RWPE2 (cell line): ENCODE measurements at regions not wholly inside any gene's neighbourhood (a gene's known extent, or its start where the extent isn't known, plus 50 kb on each side); places are given as distances from the start of the nearest gene placed in this dataset.

Source experiments
- ATAC-seq: fragments of 200-7000 bp; cut with Tn5 transposase; 3 replicates; pipeline ENCODE4 v1.9.1; 2021; ENCODE audit warnings: low read depth
- DNase-seq: peaks from one replicate; pipeline ENCODE4 v3.0.0-alpha.2; 2020; ENCODE audit warnings: low spot score
- H3K27ac ChIP-seq: fragments of 450-650 bp; 2 replicates; pipeline ENCODE4 v1.5.1; 2017; ENCODE audit warnings: mild to moderate bottlenecking; ENCODE audit not compliant: poor library complexity, severe bottlenecking
- H3K27me3 ChIP-seq: fragments of 250-450 bp; sonication (Bioruptor Pico); 2 replicates; pipeline ENCODE4 v1.5.1; 2021; ENCODE audit warnings: mild to moderate bottlenecking, moderate library complexity; ENCODE audit not compliant: insufficient read depth, poor library complexity, severe bottlenecking
- H3K36me3 ChIP-seq: fragments of 250-450 bp; sonication (Bioruptor Pico); 2 replicates; pipeline ENCODE4 v1.5.1; 2020; ENCODE audit warnings: low read depth, mild to moderate bottlenecking, moderate library complexity
- H3K4me1 ChIP-seq: fragments of 250-450 bp; sonication (Bioruptor Pico); 2 replicates; pipeline ENCODE4 v1.5.1; 2021; ENCODE audit warnings: mild to moderate bottlenecking, moderate library complexity; ENCODE audit not compliant: insufficient read depth, poor library complexity, severe bottlenecking
- H3K4me3 ChIP-seq: fragments of 250-450 bp; sonication (Bioruptor Pico); 2 replicates; pipeline ENCODE4 v1.5.1; 2021; ENCODE audit warnings: mild to moderate bottlenecking, moderate library complexity; ENCODE audit not compliant: severe bottlenecking
- H3K9me3 ChIP-seq: fragments of 250-450 bp; sonication (Bioruptor Pico); 2 replicates; pipeline ENCODE4 v1.5.1; 2021; ENCODE audit warnings: mild to moderate bottlenecking, moderate library complexity; ENCODE audit not compliant: severe bottlenecking
- CTCF ChIP-seq: fragments of 450-650 bp; IDR thresholded peaks from one replicate; pipeline ENCODE4 v1.5.1; 2017; ENCODE audit warnings: mild to moderate bottlenecking, moderate library complexity; ENCODE audit not compliant: poor library complexity, severe bottlenecking

- no peaks in the 10 kb centered on the region for H3K4me1 ChIP-seq
- DNase-seq (peak; percentile 54), ATAC-seq (no peak)
- TF ChIP-seq CTCF: no peak
- no peak overlapping the region for H3K4me3 ChIP-seq
- no peaks in the 10 kb centered on the region for H3K27me3 ChIP-seq
- no peak overlapping the region for H3K27ac ChIP-seq
- no peaks in the 10 kb centered on the region for H3K36me3 ChIP-seq
- no peaks in the 10 kb centered on the region for H3K9me3 ChIP-seq
Measured at GRCh38 chr15:100775581-100776185, 103.9 kb upstream of the ALDH1A3 start.

- H3K27ac ChIP-seq: no peak overlapping the region
- H3K4me3 ChIP-seq: no peak overlapping the region
- no peaks in the 10 kb centered on the region for H3K36me3 ChIP-seq
- H3K9me3 ChIP-seq: no peaks in the 10 kb centered on the region
- H3K27me3 ChIP-seq: no peaks in the 10 kb centered on the region
- TF ChIP-seq CTCF: no peak
- no peak for DNase-seq
- no peak for ATAC-seq
- H3K4me1 ChIP-seq: no peaks in the 10 kb centered on the region
Measured at GRCh38 chr15:100777821-100778220, 101.8 kb upstream of the ALDH1A3 start.

GRCh38 chr15:100778831-100779288 lies 100.8 kb upstream of the ALDH1A3 start:
- Histone ChIP-seq H3K27ac (no peak overlapping the region), H3K4me3 (no peak overlapping the region), H3K27me3 (no peaks in the 10 kb centered on the region), H3K4me1 (no peaks in the 10 kb centered on the region), H3K36me3 (no peaks in the 10 kb centered on the region), H3K9me3 (no peaks in the 10 kb centered on the region)
- peak; percentile 51 for DNase-seq
- peak; percentile 9; the same call in 1 of the 3 replicates for ATAC-seq
- no peak for TF ChIP-seq CTCF

- Histone ChIP-seq H3K9me3 (no peaks in the 10 kb centered on the region), H3K36me3 (no peaks in the 10 kb centered on the region), H3K4me3 (no peak overlapping the region), H3K27ac (no peak overlapping the region), H3K4me1 (no peaks in the 10 kb centered on the region), H3K27me3 (no peaks in the 10 kb centered on the region)
- ATAC-seq (no peak), DNase-seq (no peak)
- no peak for TF ChIP-seq CTCF
Measured at GRCh38 chr15:100779331-100780207, 100.1 kb upstream of the ALDH1A3 start.
